GM20431 (cell line): ENCODE measurements at regions not wholly inside any gene's neighbourhood (a gene's known extent, or its start where the extent isn't known, plus 50 kb on each side); places are given as distances from the start of the nearest gene placed in this dataset.
"Not testable (repeated sequence)": the region's sequence is repeated elsewhere in the genome, so short reads cannot be mapped to it uniquely, and the experiment has no call there.

Experiments
- in situ Hi-C: fragments of 300-500 bp; cut with MseI, MboI; formaldehyde crosslinking; loops from one replicate; pipeline ENCODE4 v1.15.0; 2020; ENCODE audit warnings: low sequenced_read_pairs; ENCODE audit not compliant: unreplicated experiment

DNA sequence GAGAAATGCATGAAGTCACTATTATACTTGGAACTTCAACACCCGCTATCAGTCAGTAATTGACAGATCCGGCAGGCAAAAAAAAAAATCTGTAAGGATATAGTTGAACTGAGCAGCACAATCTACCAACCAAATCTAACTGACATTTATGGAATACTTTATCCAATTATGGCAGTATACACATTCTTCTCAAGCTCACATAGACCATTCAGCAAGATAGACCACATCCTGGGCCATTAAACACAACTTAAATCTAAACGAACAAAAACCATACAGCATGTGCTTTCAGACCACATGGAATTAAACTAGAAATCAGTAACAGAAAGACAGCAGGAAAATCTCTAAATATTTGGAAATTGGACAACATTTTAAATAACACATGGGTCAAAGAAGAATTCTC, 112.7 kb downstream of the MPP7 start:
- in situ Hi-C loops: no loop called here

- in situ Hi-C loops: no loop called here
Observed at GRCh38 chr10:28188526-28188925, 114.3 kb downstream of the MPP7 start.

DNA sequence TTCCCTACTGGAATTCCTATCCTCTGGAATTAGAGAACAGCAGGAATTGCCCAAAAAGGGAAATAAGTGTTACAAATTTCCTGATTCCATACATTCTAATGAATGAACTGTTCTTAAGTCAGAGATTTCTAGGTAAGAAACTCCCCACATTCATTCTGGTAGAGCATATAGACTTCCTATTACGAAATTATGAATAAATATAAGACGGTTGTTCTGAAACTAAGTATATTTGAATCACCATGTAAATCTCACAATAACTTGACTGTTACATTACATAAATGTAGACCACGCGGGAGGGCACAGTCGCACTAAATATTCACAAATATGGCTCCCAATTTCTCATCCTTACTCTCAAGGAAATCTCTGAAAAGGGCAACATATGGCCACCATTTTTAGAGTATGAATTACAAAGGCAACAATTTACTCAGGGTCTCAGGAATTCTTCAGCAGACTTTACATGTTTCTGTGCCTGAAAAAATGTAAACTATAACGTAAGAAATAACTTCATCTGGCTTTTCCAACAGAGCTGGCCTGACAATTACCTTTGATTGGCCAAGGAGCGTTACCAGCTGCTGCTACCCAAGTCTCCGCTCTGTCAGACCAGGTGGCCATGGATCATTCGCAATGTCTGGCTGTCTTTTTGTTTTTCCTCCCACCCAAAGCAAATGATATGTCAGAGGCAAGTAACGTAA, 115.8 kb downstream of the MPP7 start:
- in situ Hi-C loops: no loop called here

- in situ Hi-C loops: no loop called here
Observed at GRCh38 chr10:28186461-28186860, 116.4 kb downstream of the MPP7 start.

GRCh38 chr10:28184810-28185209, 118.1 kb downstream of the MPP7 start:
- in situ Hi-C loops: no loop called here

DNA sequence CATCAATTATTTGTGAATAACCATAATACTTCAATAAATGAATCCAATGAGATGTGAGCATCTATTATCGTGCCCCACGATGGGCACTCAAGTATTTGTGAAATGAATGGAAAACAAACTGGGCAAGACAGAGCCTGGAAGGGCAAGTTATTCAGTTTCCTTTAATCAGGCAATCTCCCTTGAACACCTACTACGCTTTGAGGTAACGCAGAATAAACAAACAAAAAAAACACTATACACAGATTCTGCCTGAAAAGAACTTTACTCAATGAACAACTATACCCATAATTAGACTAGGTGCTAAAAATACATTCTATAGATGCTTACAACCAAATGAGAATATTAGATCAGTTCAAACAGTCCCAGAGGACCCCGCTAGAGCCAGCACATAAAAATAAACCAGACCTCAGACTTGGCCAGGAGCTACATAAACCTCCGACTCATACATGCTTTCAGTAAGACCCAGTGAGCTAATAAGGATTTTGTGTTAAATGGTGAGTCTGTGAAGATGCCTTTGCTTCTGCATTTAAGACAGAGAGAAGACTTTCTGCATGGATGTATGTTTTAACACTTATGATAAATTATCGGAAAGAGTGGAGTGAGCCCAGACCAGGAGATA, 121.3 kb downstream of the MPP7 start:
- in situ Hi-C loops: no loop called here

DNA sequence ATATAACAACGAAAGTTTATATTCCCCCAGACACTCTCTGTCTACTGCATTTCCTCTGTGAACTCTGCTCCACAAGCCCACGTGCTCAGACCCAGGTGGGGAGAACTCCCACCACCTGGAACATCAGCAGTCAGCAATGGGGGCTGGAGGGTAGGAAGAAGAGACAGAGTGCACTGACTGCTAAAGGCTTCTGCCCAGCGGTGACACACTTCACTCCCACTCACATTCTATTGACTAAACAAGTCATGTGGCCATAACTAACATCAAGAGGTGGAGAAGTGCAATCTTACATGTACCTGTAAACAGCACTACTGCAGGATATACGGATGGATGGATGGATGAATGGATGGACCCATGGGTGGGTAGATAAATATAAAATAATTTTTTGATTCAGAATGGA, 122.2 kb downstream of the MPP7 start:
- in situ Hi-C loops: no loop called here

DNA sequence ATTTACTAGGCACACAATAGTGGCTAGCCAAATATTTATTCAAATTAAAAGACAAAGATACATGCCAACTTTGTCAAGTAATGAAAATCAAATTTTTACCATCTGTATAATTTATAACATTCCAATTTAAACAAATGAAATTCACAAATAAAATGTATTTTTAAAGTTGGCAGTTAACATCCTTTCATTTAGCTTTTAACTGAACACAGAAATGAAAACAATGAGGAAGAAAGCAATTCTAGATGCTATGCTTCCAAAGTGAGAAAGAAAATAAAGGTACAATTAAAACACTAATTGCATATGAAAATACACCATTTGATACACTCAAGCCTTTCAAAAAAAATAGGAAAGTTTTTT, 123.1 kb downstream of the MPP7 start:
- in situ Hi-C loops: no loop called here

GRCh38 chr10:28179006-28179742, 123.7 kb downstream of the MPP7 start:
- in situ Hi-C loops: no loop called here

- in situ Hi-C loops: no loop called here
Observed at GRCh38 chr10:28177944-28178637, 124.8 kb downstream of the MPP7 start.

GRCh38 chr10:28176498-28176897, 126.4 kb downstream of the MPP7 start:
- in situ Hi-C loops: not testable (repeated sequence)

DNA sequence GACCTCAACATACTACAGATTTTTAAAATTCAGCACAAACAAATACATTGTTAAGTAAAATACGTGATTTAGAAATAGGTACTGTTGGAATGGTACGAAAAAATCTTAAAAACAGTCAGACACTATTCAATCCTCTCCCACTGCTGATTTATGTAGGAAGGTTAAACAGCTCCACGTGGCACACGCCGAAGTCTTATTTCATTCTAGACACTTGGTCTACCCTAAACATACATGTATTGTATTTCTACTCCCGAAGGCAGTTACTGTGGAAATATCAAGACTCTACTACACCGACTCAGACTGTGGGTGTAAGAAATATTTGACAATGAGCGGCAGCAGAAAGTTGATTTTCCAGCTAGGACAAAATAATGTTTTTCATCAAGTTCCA, 130.6 kb downstream of the MPP7 start:
- in situ Hi-C loops: no loop called here

- in situ Hi-C loops: no loop called here
Observed at GRCh38 chr10:28171468-28172222, 131.2 kb downstream of the MPP7 start.

GRCh38 chr10:28169525-28169924, 133.3 kb downstream of the MPP7 start:
- in situ Hi-C loops: no loop called here

DNA sequence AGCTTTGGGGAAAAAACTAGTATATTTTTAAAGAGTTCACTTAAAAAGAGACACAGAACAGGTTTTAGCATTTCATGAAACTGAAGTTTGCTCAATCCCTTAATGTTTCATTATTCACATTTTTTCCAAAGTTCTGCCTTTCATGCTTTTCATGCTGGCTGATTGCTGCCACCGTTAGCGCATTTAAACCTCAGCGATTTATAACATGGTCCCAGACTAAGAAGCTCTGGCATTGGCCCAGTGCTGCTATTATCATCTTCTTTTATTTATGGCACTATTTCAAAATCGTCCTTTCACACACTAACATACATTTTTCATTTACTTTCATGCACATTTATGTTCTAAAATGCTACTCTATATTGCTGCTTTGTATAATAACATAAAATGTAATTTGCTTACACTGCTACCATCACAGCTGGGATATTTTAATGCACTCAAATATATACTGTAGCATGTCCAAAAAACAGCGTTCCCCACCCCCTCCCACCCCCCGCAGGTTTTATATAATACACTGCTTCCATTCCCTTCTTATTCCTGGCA, 141.9 kb downstream of the MPP7 start:
- in situ Hi-C loops: no loop called here

GRCh38 chr10:28157379-28157778, 145.5 kb downstream of the MPP7 start:
- in situ Hi-C loops: no loop called here

- in situ Hi-C loops: no loop called here
Observed at GRCh38 chr10:28155726-28156125, 147.1 kb downstream of the MPP7 start.

DNA sequence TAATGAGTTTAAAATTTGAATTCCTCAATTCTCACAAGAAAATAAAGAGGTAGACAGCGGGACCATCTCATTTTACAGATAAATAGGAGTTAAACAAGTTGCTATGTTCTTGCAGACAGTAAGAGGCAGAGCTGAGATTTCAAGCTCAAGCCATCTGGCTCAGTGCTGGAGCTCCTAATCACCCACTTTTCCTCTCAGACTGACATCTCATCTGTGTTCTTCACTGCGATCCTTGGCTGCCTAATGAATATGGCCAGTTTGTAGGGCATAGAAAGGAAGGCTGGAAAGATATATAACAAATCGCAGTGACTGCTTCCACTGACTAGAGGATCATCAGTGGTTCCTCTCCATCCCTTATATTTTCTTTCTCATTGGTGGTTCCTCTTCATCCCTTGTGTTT, 151.2 kb downstream of the MPP7 start:
- in situ Hi-C loops: no loop called here

DNA sequence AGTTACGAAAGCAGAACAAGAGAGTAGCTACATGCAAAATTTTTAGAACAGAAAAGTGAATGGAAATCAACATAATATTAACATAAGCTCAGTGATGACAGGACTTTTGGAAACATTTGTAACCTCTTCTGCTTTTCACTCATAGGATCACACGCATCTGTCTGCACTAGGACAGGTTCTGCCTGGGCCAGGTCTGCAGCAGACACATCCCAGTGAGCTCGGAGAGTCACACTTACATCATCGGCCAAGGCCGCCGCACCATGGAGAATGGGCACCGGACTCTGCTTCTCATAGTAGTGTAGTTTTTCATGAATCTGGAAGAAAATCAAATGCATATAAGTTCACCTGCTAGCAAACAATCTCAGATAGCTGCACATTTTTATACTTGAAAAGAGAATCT, 150.9 kb upstream of the ODAD2 start:
- in situ Hi-C loops: no loop called here

- in situ Hi-C loops: no loop called here
Observed at GRCh38 chr10:28147706-28148105, 148.8 kb upstream of the ODAD2 start.
